ENCODE measurements at regions not wholly inside any gene's neighbourhood (a gene's known extent, or its start where the extent isn't known, plus 50 kb on each side); places are given as distances from the start of the nearest gene placed in this dataset.

DNA sequence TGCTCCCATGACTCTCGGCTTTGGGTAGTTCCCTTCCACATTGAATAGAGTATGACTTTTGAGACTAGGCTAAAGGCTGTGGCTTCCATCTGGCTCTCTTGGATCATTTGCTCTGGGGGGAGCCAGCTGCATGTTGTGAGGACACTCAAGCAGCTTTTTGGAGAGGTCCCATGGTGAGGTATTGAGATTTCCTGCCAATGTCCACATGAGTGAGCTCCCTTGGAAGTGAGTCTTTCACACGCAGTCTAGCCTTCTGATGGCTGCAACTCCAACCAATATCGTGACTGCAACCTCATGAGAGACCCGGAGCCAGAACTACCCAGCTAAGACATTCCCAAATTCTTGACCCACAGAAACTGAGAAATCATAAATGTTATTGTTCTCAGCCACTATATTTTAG, 127.7 kb upstream of the KAZN start:
- no peak for DNase-seq

DNA sequence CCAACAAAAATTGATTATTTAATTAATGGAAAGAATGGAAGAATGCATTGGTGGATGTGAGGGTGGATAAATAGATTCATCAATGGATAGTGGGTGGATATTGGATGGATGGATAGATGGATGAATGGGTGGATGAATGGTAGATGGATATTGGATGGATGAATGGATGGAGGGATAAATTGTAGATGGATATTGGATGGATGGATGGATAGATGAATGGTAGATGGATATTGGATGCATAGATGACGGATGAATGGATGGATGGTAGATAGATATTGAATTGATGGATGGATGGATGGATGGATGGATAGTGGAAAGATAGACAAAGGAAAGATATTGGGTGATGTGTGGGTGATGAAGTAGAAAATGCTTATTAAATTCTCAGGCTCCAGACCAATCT, 123.6 kb upstream of the KAZN start:
- no peak for DNase-seq

DNA sequence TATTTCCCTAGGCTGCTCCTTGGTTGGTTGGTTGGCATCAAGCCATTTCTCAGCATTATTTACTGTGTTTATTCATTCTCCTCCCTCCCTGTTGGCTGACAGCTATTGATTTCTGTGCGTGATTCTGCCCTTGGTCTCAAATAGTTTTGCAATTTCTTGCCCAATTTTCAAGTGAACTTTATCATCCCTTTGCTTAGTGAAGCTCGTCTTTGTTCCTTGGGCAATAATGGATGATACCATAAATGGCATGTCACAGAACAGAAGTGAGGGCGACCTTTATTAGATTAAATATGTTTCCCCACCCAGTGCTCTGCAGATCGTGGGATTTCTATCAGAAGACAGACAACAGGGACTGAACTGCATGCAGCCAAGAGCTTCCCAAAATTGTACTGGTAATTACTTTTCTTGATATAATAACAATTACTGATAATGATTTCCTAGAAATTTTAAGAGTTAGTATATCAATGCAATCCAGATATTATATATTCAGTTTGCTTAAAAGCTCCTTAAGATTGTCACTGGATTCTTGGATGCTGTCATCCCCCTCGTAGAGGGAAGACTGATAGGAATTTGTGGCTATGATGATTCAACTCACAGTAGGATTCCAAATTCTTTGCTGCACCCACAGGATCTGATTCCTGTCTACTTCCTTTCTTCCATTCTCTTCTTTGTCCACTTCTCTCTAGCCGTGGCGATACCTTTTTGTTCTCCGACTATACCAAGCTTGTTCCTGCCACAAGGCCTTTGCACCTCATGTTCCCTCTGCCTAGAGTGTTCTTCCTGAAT, 122.1 kb upstream of the KAZN start:
- no peak for DNase-seq

DNA sequence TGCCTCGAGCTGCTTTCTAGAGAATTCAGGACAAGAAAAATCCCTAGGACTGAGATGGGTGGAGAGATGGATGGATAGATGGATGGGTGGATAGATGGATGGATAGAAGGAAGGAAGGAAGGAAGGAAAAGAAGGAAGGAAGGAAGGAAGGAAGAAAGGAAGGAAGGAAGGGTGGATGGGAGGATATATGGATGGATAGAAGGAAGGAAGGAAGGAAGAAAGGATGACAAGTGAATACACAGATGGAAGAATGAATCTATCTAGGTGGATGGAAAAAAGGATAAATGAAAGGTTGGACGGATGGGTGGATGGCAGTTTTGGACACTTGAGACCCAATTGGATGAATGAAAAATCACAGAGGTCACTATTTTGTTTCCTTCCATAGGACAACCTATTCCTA, 120.4 kb upstream of the KAZN start:
- DNase-seq: no peak

DNA sequence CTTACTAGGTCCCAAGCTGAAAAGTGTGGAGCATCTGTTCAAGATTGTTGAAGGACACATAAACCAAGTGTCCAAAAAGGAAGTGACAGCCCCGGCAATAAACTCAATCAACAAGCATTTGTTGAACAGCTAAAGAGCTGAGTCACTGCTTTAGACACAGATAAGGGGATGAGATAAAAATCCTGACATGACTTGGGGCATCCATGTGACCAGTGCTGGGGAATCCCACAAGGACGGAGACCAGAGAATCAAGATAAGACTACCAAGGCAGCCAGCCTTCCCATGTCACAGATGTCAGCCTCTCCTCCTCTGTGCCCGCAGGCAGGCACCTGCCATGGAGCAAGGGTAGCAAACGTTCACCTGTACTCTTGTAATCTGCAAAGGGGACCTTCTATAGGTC, 118.6 kb upstream of the KAZN start:
- no peak for DNase-seq

DNA sequence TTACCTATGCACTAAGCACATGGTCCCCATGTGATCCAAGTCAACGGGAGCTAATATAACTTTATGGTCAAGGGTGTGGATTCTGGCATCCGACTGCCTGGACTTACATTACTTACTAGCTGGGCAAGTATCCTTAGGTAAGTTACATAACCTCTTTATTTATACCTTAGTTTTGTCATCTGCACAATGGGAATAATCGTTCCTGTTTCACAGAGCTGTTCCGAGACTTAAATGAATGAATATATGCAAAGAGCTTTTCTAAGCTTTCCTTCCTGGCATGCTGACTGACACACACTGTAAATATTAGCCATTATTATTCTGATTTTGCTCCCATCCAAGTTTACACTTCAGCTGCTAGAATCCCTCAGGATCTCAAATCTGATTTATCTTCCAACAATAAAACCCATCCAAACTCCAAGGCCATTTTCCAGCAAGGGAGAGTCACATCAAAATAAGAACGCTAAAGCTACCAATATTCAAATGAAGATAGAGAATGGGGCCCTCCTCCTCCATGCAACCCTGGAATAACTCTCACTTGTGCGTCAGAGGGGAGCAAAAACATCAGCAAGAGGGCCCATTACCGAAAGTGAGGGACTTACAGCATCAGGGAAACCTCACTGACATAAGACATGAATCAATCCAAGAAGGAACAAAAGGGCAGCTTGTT, 115.6 kb upstream of the KAZN start:
- DNase-seq: no peak

DNA sequence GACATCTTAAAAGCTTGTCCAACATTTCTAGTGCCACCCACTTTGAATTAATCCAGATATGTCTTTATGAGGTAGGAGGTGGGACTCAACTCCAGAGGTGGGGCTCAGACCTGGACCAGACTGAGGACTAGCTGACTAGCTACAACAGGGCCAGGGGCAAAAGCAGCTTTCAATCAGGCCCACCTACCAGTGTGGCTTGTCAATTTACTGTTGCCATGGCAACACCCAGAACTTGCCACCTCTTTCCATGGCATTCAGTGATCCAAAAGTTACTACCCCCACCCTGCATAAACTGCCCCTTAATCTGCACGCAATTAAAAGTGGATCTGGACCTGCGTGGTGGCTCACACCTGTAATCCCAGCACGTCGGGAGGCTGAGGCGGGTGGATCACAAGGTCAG, 113.2 kb upstream of the KAZN start:
- no peak for DNase-seq

DNA sequence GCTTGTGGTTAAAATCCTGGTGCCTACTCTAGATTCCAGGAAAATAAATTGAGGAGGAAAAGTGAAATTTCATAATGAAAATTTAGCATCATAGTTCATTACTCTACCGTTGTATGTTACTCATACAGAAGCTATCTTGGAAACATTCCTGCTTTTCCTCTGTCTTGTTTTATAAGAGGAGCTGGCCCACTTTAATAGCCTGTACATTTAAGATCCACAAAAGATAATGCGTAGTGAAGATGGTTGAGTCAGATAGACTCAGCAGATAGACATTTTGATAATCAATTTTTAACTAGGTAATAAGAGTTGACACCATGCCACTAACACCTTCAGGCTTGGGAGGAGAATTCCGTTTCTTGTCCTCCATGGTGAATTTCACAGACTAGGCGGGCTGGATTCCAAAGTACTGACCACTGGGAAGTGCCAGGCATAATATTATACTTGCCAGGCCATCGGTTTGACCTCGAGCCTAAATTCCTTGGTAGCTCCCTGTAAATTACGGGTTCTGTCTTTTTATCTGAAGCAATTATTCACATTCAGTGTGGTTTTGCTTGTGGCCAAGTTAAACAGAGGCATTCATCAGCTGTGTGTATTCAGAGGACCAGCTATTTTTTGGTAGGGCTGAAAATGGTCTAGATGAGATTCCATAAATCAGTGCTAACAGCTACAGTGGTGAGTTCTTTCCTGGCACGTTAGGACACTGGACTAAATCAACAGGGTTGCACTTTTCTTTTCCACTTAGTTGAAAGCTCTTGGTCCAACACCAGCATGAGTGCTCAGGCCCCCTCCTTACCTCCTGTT, 111.9 kb upstream of the KAZN start:
- no peak for DNase-seq

DNA sequence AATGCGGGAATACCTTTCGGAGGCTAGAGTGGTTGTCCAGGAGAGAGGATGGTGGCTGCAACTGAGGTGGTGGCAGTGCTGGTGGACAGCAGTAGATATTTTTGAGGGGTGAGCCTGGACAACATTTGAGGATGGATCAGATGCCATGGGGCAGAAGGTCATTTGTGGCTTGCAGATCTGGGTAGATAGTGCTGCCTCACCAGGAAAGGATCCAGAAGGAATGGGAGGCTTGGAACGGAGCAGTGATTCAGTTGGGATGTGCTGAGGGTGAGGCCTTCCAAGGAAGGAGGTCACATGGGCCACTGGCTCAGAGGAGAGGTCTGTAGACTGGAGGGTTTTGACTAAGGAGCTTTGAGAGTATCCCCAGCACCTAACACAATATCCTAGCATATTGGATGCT, 110.8 kb upstream of the KAZN start:
- DNase-seq: no peak

DNA sequence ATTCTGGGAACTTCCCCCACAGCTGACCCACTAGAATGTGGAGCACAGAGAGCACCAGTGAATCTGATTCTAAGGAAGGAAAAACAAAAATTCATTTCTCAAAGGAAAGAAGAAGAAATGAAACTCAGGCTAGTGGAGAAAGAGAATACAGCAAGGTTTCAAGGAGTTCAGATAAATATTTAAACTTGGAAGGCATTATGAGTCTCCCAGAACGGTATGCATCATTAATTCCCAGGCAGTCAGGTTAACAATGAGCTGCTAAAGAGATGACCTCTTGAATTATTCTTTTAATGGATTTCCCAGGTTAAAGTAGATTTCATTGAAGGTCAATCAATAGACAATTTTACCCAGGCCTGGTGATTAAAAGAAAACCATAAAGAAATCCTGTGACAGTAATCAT, 103.6 kb upstream of the KAZN start:
- DNase-seq: no peak

DNA sequence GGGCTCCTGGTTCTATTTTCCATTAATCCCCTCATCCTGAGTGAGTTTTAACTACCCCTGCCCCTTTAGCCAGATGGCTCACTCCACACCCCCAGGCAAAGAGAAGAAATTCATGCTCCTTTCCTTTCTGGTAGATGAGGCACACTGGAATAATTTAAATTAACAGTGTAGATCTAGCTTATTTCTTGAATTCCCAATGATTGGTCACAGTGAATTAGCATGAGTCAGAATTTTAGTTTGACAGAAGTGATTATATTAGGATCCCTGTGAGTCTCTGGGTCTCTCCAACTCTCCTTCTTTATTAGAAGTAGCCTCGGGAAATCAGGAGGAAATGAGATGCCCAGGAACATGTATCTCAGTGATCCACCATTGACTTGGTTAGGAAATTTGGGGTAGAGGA, 103.1 kb upstream of the KAZN start:
- no peak for DNase-seq

DNA sequence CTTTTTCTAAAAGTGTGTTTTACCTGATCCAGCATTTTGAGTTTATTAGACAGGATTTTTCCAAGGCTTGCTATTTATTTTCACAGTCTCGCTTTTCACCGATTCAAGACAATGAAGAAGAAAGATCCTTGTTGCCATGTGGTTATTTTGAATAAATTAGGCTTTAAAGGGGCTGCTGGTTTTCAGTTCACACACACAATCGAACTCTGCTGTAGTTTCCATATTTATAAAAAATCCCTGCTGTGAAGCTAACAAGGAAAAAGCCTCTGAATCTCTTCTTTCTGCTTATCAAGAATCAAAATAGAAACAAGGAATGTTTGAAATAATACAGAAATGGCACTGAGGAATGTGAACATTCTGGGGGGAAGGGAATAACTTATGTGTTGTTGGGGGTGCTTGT, 102.5 kb upstream of the KAZN start:
- no peak for DNase-seq

DNA sequence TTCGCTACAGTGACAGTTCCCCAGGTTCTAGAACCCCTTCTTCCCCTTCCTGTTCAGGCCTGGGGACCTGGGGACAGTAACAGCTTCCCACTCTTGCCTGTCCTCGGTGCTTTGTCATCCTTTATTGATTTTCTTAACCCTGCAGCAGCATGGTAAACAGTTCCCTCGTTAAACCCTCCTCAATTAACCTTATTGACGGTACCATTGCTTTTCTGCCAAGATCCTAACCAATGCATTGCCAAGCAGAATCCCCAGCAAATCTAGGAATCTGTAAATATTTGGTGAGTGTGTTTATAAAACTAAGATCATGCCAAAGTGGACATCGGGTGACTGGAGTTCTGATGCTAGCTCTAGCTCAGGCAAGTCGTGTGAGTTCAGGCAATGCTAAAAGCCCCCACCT, 99.6 kb upstream of the KAZN start:
- no peak for DNase-seq

DNA sequence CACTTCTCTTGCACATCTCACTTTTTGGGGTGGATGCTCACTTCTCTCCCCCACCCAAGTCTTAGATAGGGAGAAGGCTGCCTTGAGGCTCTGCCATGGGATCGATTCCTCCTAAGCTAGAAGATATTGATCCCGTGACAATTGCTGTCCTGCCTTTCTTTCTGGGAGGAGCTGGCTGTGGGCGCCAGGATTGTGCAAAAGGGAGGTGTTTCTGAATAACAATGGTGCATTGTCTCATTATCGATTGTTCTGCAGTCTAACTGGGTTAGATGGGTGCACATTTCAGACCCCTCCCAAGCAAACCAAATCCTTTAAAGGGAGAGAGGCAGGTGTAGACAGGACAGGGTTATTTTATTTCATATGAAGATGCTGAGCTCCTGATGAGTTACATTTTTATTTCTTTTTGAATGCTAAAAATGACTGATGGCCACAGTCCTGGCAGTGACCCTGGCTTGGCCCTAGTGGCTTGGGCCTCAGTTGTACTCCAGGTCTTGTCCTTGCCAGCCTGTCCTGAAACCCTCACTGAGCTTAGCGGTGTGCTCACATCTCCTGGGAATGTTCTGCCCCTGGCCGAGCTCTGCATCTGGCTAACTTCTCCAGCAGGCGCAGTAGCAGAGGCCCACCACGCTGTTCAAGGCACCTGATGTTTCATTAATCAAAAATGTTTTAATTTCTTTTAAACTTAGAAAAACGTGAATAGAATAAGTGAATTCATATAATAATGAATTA, 99.0 kb upstream of the KAZN start:
- no peak for DNase-seq

DNA sequence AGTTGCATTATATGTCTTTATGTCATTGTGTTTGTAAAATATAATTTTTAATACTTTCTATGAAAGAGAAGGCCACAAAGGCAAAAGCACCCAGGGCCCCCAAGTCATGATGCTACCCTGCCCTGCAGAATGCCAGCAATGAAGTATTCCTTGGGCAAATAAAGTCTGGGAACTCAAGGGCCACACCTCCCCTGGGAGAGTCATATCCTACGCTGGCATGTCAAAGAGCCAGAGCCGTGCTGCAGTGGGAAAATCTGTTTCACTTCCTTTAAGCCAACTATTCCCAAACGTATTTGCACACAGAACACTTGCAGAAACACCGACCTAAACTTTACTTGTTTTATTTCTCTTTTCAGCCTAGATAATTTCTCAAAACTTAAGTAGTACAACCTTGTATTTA, 98.4 kb upstream of the KAZN start:
- no peak for DNase-seq

DNA sequence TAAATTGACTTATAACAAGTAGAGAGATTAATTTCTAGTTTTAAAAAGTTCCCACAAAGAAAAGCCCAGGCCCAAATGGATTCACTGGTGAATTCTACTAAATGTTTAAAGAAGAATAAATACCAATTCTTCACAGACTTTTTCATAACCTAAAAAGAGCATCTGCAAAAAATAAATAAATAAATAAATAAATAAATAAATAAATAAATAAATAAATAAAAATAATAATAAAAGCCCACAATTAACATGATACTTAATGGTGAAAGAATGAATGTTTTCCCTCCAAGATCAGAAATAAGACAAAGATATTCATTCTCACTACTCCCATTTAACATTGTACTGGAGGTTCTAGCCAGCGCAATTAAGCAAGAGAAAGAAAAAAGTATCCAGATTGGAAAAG, 97.6 kb upstream of the KAZN start:
- no peak for DNase-seq

DNA sequence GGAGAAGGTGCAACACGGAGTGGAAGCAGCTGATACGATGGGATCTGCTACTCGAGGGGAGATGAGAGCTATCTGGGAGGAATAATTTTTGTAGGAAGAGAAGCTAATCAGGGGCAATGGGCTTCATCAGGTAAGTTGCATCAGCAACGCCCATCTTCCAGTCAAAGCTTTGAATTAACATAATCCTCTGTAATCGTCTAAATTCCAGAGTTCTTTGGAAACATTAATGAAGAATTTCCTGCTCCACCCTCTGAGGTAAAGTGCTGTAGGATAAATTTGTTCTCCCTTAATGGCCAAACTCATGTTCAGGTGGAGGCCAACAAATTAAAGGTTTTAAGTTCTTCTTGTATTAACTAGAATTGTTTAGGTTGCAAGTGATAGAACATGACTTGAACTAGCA, 94.0 kb upstream of the KAZN start:
- DNase-seq: no peak

DNA sequence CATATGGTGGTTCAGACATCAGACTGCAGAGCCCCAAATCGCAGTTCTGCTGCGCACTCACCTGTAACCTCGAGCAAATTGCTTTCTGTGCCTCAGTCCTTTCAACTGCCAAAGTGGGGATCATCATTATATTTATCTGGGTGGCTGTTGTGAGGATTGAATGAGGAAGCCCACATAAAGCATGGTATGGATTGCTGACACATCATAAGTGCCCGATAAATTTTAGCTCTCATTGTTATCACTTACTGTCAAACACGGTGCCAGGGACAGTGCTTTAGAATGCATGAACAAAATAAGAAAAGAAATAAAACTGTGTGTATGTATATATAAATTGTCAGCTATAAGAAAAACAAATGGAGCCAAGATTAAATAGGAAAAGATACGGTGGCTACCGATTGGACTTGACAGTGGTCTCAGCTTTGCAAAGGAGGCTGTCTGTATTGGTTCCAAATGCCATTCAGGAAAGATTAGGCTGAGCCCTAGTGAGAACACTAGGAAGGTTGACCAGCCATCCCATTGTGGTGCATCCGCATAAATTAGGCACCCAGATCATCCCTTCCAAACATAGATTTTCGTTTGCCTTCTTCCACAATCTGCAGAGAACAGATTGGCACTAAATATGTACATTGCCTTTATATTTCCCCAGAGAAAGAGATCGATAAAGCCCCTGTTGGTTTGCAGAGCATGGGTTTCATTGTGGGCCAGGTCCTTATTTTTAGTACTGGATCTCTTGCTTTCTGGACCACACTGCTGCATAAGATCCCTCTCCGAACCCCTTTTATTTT, 91.8 kb upstream of the KAZN start:
- DNase-seq: no peak

DNA sequence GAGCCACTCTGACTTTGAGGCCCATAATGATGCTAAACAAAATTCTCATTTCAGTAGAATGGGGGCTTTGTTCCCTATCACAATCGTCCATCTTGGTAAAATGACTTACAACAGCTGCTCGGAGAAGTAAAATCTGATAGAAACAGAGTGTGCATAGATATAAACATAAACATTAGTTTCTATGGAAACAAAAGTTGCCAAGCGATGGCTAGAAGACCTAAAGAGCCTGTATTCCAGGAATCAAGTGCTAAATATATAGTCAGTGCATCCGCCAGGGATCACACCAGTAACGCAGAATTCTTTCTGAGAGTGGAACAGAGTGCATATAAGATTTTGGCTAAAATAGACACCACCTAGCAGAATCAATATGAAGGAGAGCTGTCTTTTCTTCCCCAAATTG, 91.2 kb upstream of the KAZN start:
- no peak for DNase-seq

DNA sequence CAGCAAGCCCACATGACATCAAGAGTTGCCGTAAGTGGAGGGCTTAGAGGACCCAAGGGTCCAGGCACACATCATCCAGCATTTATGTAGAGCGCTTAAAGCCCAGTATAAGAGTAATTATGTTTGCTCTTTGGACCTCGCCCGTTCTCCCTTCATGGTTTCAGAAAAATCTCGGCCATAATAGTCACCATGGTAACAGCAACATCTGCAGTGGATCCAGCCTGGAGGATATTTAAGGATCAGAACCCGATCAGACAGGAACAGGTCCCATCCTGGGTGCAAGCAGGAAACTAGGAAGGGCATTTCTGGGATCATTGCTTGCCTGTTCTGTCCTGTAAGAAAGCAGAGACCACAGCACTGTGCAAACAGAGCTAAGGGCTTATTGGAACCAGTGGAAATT, 89.9 kb upstream of the KAZN start:
- no peak for DNase-seq

DNA sequence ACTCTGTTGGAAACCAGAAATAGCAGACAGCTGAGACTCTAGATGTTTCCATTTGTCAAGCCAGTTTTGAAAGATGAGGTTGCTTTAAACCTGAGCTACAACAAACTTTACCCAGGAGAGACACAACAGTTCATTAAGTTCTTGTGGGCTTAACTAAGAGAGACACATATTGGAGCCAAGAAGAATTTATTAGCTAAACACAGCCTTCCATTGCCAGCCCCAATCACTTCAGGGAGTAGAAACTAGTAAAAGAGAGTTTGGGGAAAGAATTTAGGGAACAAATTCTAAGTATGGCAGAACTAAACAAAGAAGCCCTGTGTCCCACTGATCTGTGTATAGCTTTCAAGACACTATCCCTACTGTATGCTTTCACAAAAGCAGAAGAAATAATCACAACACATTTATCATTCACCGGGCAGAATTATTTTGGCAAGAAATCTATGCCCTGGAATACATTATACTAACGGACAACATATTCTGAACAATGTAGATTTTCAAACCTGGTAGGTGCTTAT, 87.3 kb upstream of the KAZN start:
- no peak for DNase-seq

Measured in GF-D8 (cell line).